SJCRH30 (cell line): ENCODE measurements at regions not wholly inside any gene's neighbourhood (a gene's known extent, or its start where the extent isn't known, plus 50 kb on each side); places are given as distances from the start of the nearest gene placed in this dataset.
"Not testable (repeated sequence)": the region's sequence is repeated elsewhere in the genome, so short reads cannot be mapped to it uniquely, and the experiment has no call there.

ENCODE experiments used
- DNase-seq, 2 experiments: peaks; one replicate each; pipeline ENCODE4 v3.0.0-alpha.2; 2015 to 2020
- H3K27ac ChIP-seq: fragments of 250-450 bp; sonication (Bioruptor Pico); 2 replicates; pipeline ENCODE4 v1.5.1; 2020; ENCODE audit warnings: mild to moderate bottlenecking, moderate library complexity
- H3K27me3 ChIP-seq: fragments of 250-450 bp; sonication (Bioruptor Pico); 2 replicates; pipeline ENCODE4 v1.5.1; 2020; ENCODE audit warnings: mild to moderate bottlenecking, moderate library complexity
- H3K36me3 ChIP-seq: fragments of 250-450 bp; sonication (Bioruptor Pico); 2 replicates; pipeline ENCODE4 v1.5.1; 2020; ENCODE audit warnings: mild to moderate bottlenecking, moderate library complexity
- H3K4me1 ChIP-seq: fragments of 250-450 bp; sonication (Bioruptor Pico); 2 replicates; pipeline ENCODE4 v1.5.1; 2020; ENCODE audit warnings: mild to moderate bottlenecking, moderate library complexity
- H3K4me3 ChIP-seq: fragments of 250-450 bp; sonication (Bioruptor Pico); 2 replicates; pipeline ENCODE4 v1.5.1; 2020; ENCODE audit warnings: mild to moderate bottlenecking, moderate library complexity
- H3K9me3 ChIP-seq: fragments of 250-450 bp; sonication (Bioruptor Pico); replicated peaks from 2 replicates; pipeline ENCODE4 v1.5.1; 2020; ENCODE audit warnings: mild to moderate bottlenecking, moderate library complexity

DNA sequence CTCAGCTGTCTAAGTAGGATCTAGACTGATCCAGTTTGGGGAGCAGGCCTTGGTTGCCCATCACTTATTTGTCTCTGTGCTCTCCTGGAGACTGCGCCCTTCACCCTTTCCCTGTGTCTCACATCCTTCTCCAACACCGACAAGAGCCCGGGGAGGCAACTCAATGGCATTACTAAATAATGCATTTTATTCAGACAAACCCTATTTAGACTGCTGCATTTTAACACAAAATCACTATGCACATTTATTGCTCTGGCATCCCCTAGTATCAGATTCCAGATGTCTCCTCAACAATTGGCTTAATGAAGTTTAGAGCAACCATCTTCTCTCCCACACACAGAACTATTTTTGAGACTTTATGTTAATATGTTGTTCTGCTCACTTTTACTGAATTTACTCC, 436.4 kb upstream of the CHRM3 start:
- H3K27me3 ChIP-seq = no peaks in the 10 kb centered on the region
- no peak overlapping the region for H3K4me3 ChIP-seq
- no peak for DNase-seq
- no peaks in the 10 kb centered on the region for H3K4me1 ChIP-seq
- H3K9me3 ChIP-seq = no peaks in the 10 kb centered on the region
- no peaks in the 10 kb centered on the region for H3K36me3 ChIP-seq
- no peak overlapping the region for H3K27ac ChIP-seq

GRCh38 chr1:238944028-238944427, 442.3 kb upstream of the CHRM3 start:
- Histone ChIP-seq H3K27ac (no peak overlapping the region), H3K36me3 (no peaks in the 10 kb centered on the region), H3K4me3 (no peak overlapping the region), H3K9me3 (no peaks in the 10 kb centered on the region), H3K27me3 (no peaks in the 10 kb centered on the region), H3K4me1 (no peaks in the 10 kb centered on the region)
- no peak for DNase-seq

GRCh38 chr1:238927899-238928298, 458.5 kb upstream of the CHRM3 start:
- Histone ChIP-seq H3K27ac (no peak overlapping the region), H3K4me1 (no peaks in the 10 kb centered on the region), H3K27me3 (no peaks in the 10 kb centered on the region), H3K9me3 (no peaks in the 10 kb centered on the region), H3K4me3 (no peak overlapping the region), H3K36me3 (no peaks in the 10 kb centered on the region)
- DNase-seq = no peak

DNA sequence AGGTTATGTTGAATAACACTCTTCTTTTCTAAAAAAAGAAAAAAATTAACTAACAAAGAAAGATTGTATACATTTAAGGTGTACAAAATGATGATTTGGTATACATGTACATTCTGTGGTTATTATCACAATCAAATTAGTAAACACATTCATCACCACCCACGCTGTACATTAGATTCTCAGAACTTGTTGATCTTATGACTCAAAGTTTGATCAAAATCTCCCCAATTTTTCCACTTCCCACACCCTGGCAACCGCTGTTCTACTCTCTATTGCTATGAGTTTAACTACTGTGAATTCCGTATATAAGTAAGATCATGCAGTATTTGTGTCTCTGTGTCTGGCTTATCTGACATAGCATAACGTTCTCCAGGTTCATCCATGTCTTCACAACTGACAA, 469.5 kb upstream of the CHRM3 start:
- Histone ChIP-seq H3K9me3 (no peaks in the 10 kb centered on the region), H3K27me3 (no peaks in the 10 kb centered on the region), H3K36me3 (no peaks in the 10 kb centered on the region), H3K27ac (no peak overlapping the region), H3K4me1 (no peaks in the 10 kb centered on the region), H3K4me3 (no peak overlapping the region)
- DNase-seq = no peak

GRCh38 chr1:238914346-238914745, 472.0 kb upstream of the CHRM3 start:
- DNase-seq = no peak
- no peaks in the 10 kb centered on the region for H3K9me3 ChIP-seq
- H3K4me3 ChIP-seq = no peak overlapping the region
- H3K27me3 ChIP-seq = no peaks in the 10 kb centered on the region
- no peaks in the 10 kb centered on the region for H3K4me1 ChIP-seq
- H3K27ac ChIP-seq = no peak overlapping the region
- H3K36me3 ChIP-seq = no peaks in the 10 kb centered on the region

DNA sequence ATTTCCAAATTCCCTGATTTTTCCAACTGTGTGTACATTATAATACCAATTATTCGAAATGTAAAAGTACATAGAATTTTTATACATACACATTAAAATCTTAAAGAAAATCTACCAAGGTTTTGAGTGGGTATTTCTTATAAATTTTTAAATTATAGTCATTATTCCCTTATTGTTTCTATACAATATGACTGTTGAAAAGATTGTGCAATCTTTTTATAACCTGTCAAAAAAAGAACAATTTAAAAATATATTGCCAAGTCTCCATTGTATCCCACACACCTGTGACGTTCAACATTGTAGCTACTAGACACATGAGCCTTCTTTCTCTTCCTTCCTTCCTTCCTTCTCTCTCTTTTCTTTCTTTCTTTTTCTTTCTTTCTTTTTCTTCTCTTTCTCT, 473.2 kb upstream of the CHRM3 start:
- Histone ChIP-seq H3K27ac (no peak overlapping the region), H3K27me3 (no peaks in the 10 kb centered on the region), H3K36me3 (no peaks in the 10 kb centered on the region), H3K4me3 (no peak overlapping the region), H3K4me1 (no peaks in the 10 kb centered on the region), H3K9me3 (no peaks in the 10 kb centered on the region)
- DNase-seq = no peak

DNA sequence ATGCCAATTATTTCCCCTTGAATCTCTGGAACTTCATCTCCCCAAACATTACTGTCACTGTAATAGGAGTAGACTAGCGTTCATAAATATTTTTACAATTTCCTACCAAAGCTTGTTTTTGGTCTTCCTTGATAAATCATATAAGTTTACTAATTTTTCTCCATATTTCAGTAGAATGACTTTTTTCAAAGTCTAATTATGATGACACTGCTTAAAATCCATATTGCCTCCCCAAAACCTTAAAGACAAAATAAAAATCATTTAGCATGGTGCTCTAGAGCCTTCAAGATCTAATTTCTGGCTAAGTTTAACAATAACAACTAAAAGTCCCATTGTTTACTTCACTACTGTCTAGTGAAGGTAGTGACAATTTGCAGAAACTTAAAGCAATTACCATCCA, 474.2 kb upstream of the CHRM3 start:
- no peak overlapping the region for H3K27ac ChIP-seq
- H3K27me3 ChIP-seq = no peaks in the 10 kb centered on the region
- no peaks in the 10 kb centered on the region for H3K9me3 ChIP-seq
- no peaks in the 10 kb centered on the region for H3K36me3 ChIP-seq
- no peaks in the 10 kb centered on the region for H3K4me1 ChIP-seq
- no peak for DNase-seq
- H3K4me3 ChIP-seq = no peak overlapping the region

DNA sequence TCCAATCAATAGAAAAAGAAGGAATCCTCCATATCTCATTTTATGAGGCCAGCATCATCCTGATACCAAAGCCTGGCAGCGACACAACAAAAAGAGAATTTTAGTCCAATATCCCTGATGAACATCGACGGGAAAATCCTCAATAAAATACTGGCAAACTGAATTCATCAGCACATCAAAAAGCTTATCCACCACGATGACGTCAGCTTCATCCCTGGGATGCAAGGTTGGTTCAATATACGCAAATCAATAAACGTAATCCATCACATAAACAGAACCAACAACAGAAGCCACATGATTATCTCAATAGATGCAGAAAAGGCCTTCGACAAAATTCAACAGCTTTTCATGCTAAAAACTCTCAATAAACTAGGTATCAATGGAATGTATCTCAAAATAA, 483.6 kb upstream of the CHRM3 start:
- not testable (repeated sequence) for H3K4me1 ChIP-seq, H3K4me3 ChIP-seq, H3K36me3 ChIP-seq, H3K27ac ChIP-seq, DNase-seq, H3K9me3 ChIP-seq, H3K27me3 ChIP-seq

- H3K27ac ChIP-seq = no peak overlapping the region
- H3K27me3 ChIP-seq = no peaks in the 10 kb centered on the region
- H3K9me3 ChIP-seq = no peaks in the 10 kb centered on the region
- no peak for DNase-seq
- no peaks in the 10 kb centered on the region for H3K36me3 ChIP-seq
- no peaks in the 10 kb centered on the region for H3K4me1 ChIP-seq
- no peak overlapping the region for H3K4me3 ChIP-seq
Observed at GRCh38 chr1:238900334-238900865, 486.0 kb upstream of the CHRM3 start.

- Histone ChIP-seq H3K36me3 (no peaks in the 10 kb centered on the region), H3K9me3 (no peaks in the 10 kb centered on the region), H3K4me1 (no peaks in the 10 kb centered on the region), H3K27me3 (no peaks in the 10 kb centered on the region), H3K27ac (no peak overlapping the region), H3K4me3 (no peak overlapping the region)
- DNase-seq = no peak
Observed at GRCh38 chr1:238898856-238899255, 487.5 kb upstream of the CHRM3 start.

GRCh38 chr1:238895911-238896310, 490.5 kb upstream of the CHRM3 start:
- no peaks in the 10 kb centered on the region for H3K4me1 ChIP-seq
- no peak overlapping the region for H3K27ac ChIP-seq
- H3K4me3 ChIP-seq = no peak overlapping the region
- H3K27me3 ChIP-seq = no peaks in the 10 kb centered on the region
- no peak for DNase-seq
- no peaks in the 10 kb centered on the region for H3K36me3 ChIP-seq
- H3K9me3 ChIP-seq = no peaks in the 10 kb centered on the region

GRCh38 chr1:238892612-238893011, 493.8 kb upstream of the CHRM3 start:
- Histone ChIP-seq H3K27ac (no peak overlapping the region), H3K36me3 (no peaks in the 10 kb centered on the region), H3K9me3 (no peaks in the 10 kb centered on the region), H3K4me3 (no peak overlapping the region), H3K4me1 (no peaks in the 10 kb centered on the region), H3K27me3 (no peaks in the 10 kb centered on the region)
- no peak for DNase-seq

DNA sequence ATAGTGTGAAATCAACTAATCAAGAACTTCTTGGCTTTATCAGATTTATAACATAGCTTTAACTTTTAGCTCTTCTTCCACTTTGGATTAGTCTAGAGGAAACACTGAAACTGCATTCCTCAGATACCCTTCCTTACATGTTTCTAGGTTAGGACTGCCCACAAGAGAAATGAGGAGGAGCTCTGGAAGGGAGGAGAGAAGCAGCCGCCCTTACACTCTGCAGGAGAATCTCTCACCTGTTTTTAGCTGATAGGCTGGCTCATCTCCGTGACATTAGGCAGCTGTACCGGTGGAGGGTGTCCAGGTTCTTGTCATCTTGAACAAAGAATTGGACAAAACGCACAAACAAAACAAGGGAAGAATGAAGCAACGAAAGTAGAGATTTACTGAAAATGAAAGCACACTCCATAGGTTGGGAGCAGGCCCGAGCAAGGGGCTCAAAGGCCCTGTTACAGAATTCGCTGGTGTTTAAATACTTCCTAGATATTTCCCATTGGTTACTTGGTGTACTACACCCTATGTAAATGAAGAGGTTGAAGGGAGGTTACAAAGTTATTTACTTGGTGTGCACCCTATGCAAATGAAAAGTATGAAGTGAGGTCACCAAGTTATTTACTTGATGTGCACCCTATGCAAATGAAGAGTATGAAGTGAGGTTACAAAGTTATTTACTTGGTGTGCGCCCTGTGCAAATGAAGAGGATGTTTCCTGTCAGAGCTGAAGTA, 524.9 kb upstream of the CHRM3 start:
- DNase-seq = no peak
- H3K9me3 ChIP-seq = no peaks in the 10 kb centered on the region
- no peaks in the 10 kb centered on the region for H3K36me3 ChIP-seq
- H3K27ac ChIP-seq = no peak overlapping the region
- H3K27me3 ChIP-seq = no peaks in the 10 kb centered on the region
- no peaks in the 10 kb centered on the region for H3K4me1 ChIP-seq
- H3K4me3 ChIP-seq = no peak overlapping the region

- H3K36me3 ChIP-seq = no peaks in the 10 kb centered on the region
- H3K27me3 ChIP-seq = no peaks in the 10 kb centered on the region
Observed at GRCh38 chr1:238833919-238834318, 552.4 kb upstream of the CHRM3 start.

DNA sequence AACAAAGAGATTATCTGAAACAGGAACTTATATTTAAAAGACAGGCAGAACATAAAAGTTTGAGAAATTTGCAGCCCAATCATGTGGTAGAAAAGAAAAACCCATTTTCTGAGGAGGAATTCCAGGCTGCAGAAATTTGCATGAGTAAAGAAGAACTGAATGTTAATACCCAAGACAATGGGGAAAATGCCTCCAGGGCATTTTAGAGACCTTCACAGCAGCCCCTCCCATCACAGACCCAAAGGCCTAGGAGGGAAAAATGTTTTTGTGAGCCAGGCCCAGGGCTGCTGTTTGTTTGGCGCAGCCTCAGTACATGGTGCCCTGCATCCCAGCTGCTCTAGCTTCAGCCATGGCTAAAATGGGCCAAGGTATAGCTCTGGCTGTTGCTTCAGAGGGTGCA, 554.3 kb upstream of the CHRM3 start:
- H3K9me3 ChIP-seq = no peaks in the 10 kb centered on the region
- H3K4me3 ChIP-seq = no peak overlapping the region
- DNase-seq = no peak
- H3K27me3 ChIP-seq = no peaks in the 10 kb centered on the region
- H3K4me1 ChIP-seq = no peaks in the 10 kb centered on the region
- no peaks in the 10 kb centered on the region for H3K36me3 ChIP-seq
- H3K27ac ChIP-seq = no peak overlapping the region

More at GRCh38 chr1:238833919-238834318, 552.4 kb upstream of the CHRM3 start:
- Histone ChIP-seq H3K27ac (no peak overlapping the region), H3K4me1 (no peaks in the 10 kb centered on the region), H3K9me3 (no peaks in the 10 kb centered on the region), H3K4me3 (no peak overlapping the region)
- DNase-seq = no peak

GRCh38 chr1:238830036-238830611, 556.2 kb upstream of the CHRM3 start:
- Histone ChIP-seq H3K27ac (no peak overlapping the region), H3K4me3 (no peak overlapping the region), H3K9me3 (no peaks in the 10 kb centered on the region), H3K27me3 (no peaks in the 10 kb centered on the region), H3K36me3 (no peaks in the 10 kb centered on the region), H3K4me1 (no peaks in the 10 kb centered on the region)
- no peak for DNase-seq
